GM20431 (cell line): ENCODE measurements at regions not wholly inside any gene's neighbourhood (a gene's known extent, or its start where the extent isn't known, plus 50 kb on each side); places are given as distances from the start of the nearest gene placed in this dataset.
"Not testable (repeated sequence)": the region's sequence is repeated elsewhere in the genome, so short reads cannot be mapped to it uniquely, and the experiment has no call there.

ENCODE experiments used
- in situ Hi-C: fragments of 300-500 bp; cut with MseI, MboI; formaldehyde crosslinking; loops from one replicate; pipeline ENCODE4 v1.15.0; 2020; ENCODE audit warnings: low sequenced_read_pairs; ENCODE audit not compliant: unreplicated experiment

DNA sequence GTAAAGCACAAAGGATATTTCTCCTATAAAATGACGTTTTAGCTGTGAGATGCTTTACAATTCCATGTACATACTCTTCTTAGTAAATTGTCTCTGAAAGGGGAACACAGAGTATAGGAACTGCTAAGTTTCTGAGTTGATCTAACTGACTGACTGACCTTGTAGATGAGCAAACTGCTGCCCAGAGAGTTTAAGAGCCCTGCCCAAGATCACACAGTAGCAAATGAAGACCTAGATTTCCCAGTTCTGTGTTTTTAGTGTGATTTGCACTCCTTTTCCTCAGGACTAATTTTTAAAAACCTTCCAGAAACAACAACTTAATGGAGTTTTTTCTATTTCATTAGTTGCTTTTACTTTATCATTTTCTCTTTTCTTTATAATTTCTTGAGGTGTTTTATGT, 247.7 kb downstream of the PDCD6IP start:
- in situ Hi-C loops: no loop called here

DNA sequence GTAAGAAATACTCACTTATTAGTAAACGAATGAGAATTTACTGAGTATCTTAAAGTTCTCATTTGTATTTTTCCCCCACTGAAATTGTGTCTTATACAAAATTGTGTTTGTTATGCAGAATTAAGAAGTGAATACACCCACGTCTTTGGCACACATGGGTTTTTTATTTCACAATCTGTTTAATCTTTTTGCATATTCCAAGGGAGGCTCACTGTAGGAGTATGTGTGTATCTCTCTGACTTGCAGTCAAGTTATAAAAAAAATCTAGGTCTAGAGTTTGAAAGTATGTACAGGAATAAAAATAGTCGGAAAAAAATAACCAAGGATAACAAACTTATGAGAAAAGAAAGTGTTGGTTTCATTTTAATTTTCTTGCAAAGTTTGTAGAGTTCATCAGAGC, 255.2 kb downstream of the PDCD6IP start:
- in situ Hi-C loops: no loop called here

DNA sequence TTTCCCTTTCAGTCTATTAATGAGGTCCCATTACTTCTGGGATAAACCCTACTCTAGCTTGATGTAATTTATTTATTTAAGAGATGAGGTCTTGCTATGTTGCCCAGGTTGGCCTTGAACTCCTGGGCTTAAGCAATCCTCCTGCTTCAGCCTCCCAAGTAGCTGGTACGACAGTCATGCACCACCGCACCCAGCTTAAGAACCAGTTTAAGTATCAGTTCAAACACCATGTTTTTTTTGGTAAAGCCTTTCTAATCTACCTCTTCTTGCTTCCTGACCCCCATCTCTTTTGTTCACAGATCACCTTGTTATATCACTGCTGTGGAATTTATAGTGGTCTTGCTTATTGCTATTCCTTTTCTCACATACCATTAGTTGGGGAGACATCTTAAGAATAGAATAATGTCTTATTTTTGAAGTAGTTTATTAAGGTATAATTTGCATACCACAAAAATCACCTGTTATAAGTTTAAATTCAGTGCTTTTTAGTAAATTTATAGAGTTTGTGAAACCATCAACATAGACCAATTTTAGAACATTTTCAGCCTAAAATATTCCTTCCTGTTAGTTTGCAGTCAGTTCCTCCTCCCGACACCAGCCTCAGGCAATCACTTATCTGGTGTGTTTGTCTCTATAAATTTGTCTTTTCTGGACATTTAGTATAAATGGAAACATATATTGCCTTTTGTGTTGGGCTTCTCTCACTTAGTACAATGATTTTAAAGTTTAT, 257.9 kb downstream of the PDCD6IP start:
- in situ Hi-C loops: no loop called here

DNA sequence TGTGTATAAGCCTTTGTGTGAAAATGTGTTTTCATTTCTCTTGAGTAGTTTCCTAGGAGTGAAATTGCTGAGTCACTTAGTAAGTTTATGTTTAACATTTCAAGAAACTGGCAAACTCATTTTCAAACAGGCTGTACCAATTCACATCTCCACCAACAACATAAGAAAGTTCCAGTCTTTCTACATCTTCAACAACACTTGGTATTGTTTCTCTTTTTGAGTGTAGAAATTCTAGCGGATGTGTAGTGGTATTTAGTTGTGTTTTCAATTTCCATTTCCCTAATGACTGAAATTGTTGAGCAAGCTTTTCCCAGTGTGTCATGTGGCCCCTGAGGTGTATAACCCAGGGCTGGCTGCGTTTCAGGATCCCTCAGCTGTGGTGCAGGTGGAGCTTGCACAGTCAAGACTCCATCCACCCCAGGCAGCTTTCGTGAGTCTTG, 258.5 kb downstream of the PDCD6IP start:
- in situ Hi-C loops: no loop called here

DNA sequence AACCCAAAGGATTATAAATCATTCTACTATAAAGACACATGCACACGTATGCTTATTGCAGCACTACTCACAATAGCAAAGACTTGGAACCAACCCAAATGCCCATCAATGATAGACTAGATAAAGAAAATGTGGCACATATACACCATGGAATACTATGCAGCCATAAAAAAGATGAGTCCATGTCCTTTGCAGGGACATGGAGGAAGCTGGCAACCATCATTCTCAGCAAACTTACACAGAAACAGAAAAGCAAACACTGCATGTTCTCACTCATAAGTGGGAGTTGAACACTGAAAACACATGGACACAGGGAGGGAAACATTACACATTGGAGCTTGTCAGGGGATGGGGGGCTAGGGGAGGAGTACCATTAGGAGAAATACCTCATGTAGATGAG, 262.6 kb downstream of the PDCD6IP start:
- in situ Hi-C loops: not testable (repeated sequence)

DNA sequence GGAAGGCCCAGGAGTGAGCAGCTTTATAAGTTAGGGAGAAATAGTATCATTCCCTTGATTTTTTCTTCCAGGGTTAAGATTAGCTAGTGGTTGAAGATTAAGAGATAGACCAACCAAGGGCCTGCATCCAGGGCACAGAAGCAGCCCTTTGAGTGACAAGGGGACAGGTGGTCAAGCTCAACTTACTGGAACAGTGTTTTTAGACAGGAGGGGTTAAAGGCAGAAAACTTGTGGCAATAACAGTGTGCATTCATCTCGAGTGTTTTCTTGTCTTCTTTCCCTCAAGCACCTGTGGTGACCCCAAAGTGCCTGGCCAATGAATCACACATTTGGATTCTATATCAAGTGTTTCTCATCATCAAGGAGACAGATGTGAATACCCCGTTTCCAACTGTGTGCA, 267.5 kb downstream of the PDCD6IP start:
- in situ Hi-C loops: no loop called here

DNA sequence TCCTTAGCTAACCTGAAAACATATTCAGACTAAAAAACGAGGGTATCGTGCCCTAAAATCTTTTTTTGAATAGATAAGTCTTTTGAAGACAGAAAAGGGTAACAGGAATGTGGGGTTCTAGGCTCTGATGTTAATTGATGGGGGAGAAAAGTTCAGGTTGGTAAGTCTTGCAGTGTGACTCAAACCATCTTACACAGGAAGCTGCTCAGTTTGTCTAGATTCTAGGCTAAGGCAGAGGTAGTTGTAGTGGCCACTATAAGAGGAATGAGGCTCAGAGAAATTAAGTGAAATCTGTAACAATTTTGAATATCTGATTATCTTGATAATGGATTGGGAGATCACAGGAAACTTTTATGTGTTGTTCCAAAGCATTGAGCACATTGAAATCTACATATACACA, 267.9 kb downstream of the PDCD6IP start:
- in situ Hi-C loops: no loop called here

DNA sequence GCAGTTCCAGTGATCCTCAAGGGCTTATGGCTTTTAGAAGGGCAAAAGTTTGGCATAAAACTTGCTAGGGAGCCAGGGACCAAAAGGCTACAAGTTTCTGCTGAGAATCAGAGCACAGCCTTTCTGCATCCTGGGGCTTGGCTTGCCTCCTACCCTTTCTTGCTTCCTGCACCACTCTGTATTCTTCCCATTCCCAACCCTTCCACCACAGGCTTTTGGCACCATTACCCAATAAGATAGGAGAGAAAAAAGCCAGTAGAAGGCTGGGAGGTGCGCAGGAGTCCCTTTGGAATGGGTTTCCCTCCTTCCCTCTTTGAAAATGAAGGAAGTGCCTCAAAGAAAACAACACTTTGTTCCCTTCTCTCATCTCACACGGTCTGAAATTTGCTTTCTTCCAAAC, 268.6 kb downstream of the PDCD6IP start:
- in situ Hi-C loops: no loop called here

DNA sequence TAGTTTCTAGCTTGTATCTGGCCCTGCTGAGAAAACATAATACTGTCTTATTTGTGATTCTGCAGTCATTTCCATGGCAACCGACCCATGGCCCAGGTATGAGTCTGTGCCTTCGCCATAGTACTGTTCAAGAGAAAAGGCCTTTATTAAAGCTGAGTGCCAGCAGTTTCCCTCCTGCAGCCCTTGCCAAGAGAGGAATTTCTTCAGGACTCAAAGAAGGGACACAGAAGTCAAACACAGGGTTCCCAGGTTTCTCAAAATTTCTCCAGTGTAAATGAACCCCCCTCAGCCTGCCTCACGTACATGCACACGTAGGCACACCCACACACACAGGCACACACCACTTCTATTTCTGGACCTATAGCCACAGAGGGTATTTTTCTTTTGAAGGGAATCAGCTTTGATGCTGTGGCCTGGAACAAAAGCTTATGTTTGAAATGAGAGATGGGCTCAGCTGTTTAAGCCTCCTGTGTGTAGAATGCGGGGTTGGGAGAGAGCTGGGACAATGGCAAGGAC, 269.2 kb downstream of the PDCD6IP start:
- in situ Hi-C loops: no loop called here

DNA sequence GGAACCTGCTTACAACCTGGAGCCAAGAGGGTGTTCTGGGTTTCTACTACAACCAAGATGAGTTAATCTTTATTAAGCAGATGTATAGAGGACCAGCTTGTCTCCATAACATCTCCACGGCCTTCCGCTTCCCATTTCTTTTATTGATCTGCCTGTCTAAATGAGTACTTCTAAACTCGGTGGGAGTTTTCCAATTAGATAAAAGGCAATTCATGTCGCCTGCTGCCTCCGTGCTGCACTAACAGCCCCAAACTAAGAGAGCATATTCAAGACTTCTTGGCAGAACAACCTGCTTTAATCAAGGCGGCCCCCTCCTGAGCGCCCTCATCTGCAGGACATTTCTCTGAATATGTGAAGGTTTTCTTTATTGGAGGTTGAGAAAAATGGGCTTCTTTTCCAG, 270.1 kb downstream of the PDCD6IP start:
- in situ Hi-C loops: no loop called here

DNA sequence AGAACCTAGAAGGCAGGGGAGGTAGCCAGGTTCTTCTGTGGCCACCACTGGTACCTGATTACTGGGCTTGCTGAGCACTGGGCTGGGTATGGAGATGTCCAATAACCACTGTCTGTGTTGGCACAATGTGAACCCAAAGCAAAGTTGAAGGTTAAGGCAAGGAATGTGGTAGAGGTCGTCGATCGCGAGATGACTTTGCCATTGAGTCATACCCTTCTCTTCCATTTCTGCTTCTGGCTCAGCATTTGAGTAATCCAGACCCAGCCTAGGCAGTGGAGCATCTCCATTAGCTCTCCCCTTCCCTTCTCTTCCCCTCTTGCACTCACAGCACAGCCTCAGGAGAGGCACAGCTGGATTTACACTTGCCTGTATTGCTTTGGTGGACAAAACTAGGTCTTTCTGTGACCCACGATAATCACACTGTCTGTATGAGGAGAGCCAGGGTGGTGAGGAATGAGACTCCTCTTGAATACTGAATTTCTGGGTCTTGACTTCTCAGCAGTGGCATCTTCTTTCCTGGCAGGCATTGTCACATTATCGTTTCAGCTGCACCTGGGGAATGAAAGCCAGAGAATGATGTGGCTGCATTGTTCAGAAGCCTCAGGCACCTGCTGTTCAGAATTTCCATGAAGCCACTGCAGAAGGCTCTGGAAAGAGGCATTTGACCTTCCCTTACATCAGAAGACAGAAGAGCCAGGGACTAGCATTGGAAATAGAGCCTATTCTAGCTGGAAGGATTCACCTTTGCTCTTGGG, 272.6 kb downstream of the PDCD6IP start:
- in situ Hi-C loops: no loop called here

DNA sequence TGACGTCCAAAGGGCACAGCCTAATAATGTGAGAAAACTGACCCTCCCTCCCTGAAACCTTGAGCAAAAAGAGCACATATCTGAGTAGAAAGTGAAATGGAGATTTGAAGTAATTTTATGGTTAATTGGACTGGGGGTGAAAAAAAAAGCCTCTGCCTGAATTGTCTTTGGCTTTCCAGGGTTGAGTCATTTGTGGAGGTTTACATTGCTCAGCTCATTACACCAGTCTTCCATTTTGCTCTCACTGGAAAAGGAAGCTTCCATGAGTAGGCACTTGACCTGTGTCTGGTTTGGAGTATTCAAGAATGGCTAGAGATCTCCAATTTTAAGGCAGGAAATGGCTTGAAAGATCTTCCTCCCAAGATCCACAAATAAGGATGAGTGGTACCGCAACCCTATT, 273.9 kb downstream of the PDCD6IP start:
- in situ Hi-C loops: no loop called here

DNA sequence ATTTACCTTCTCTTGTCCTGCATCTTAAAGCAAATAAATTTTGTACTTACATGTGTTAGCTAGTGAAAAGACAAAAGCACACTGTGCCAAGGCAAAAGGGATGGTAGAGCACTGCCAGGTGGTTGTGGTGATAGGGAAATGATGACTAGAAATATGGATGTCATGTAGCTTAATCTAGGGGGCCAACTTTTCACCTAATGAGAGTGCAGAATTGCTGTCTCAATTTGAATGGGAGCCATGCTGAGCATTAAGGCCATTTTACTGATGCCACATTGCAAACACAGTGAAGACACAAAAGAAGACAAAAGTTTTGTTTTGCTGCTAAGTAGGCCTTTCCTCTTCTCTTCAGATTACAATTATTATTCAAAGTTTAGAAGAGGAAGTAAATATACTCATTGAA, 274.7 kb downstream of the PDCD6IP start:
- in situ Hi-C loops: no loop called here

DNA sequence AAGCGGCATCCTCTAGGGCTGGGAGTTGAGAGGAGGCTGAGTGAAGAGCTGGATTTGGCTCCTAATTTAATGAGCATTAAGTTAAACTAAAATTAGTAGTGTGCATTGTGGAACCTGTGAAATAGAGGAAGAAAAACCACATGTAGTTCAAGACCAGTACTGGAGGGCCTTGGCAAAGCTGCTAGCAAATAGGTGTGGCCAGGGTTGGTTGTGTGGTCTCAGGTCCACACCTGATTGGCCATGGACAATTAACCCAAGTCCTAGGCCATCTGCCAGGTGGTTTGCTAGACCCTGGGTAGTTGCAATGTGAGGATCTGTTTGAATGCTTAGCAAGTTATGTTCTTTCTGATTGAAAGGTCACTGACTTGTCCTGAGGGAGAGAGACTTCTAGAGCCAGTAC, 275.5 kb downstream of the PDCD6IP start:
- in situ Hi-C loops: no loop called here

DNA sequence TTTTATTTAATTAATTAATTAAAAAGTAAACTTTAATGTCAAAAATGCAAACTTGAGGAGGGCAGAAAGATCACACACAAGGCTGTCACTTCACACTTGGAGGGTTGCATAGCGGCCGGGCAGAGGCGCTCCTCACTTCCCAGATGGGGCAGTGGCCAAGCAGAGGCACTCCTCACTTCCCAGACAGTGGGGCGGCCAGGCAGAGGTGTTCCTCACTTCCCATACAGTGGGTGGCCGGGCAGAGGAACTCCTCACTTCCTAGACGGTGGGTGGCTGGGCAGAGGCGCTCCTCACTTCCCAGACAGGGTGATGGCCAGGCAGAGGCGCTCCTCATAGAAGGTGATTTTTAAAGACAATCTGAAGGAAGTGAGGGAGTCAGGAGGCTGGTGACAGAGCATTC, 277.5 kb downstream of the PDCD6IP start:
- in situ Hi-C loops: no loop called here

DNA sequence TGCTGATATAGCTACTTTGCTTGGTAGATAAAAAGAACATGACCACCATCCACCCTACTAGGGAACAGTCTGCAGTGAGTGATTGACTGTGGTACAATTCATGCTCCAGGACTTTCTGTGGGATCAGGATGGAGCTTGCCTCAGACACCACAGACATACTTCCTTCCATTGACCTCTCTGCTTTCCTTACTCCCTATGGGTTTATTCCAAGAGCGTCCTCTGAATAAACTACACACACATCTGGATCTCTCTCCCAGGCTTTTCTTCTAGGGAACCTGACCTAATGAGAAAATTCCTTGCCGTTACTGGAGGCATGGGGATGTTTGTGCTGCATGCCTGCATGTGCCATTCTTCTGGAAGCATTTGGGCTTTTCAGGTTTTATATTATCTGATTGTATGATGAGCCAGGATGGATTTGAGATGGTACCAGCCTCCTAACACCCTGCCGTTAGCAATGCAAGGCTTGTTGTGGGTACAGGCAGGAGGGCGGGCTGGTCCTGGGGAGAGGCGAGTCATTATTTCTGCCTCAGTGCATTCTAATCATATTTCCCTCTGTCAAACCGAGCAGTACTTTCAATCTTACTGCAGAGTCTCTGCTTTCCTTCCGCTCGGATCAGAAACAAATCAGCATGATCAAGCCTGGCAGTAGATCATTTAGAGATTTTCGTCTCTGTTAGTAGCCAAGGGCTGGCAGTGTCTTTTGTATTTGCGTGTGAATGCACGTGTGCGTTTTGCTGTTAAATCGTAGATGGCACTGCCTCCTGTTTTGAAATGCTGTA, 279.2 kb downstream of the PDCD6IP start:
- in situ Hi-C loops: no loop called here

DNA sequence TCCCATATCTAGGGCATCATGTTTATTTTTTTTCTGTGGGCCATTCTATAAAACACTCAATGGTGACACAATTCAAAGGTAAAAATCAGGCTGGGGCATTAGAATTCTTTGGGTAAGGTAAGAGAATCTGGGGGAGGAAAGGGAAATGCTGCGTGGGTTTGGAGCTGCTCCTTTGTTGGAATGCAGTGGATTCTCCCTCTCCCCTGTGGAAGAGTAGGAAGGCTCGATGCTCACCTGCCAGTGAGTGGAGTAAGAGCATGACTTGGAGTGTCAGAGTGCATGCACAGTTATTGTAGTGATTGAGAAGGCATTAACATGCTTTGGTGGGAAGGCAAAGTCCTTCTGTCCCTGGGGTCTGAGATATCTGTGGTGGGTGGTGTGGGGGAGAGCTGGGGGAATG, 280.0 kb downstream of the PDCD6IP start:
- in situ Hi-C loops: no loop called here

DNA sequence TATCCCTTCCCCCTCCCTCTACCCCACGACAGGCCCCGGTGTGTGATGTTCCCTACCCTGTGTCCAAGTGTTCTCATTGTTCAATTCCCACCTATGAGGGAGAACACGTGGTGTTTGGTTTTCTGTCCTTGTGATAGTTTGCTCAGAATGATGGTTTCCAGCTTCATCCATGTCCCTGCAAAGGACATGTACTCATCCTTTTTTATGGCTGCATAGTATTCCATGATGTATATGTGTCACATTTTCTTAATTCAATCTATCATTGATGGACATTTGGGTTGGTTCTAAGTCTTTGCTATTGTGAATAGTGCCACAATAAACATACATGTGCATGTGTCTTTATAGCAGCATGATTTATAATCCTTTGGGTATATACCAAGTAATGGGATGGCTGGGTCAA, 281.4 kb downstream of the PDCD6IP start:
- in situ Hi-C loops: not testable (repeated sequence)

DNA sequence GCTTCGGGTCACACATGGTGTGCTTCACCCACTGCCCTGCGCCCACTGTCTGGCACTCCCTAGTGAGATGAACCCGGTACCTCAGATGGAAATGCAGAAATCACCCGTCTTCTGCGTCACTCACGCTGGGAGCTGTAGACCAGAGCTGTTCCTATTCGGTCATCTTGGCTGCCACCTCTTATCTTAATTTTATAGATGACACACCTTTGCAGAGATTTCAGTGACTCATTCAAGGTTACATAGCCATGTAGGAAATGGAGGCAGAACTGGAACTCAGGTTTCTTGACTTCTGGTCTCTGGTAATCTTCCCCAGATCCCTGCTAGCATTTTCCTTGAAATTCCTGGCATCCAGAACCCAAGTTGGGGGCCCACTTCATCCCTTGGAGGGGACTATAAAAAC, 291.9 kb downstream of the PDCD6IP start:
- in situ Hi-C loops: not testable (repeated sequence)

DNA sequence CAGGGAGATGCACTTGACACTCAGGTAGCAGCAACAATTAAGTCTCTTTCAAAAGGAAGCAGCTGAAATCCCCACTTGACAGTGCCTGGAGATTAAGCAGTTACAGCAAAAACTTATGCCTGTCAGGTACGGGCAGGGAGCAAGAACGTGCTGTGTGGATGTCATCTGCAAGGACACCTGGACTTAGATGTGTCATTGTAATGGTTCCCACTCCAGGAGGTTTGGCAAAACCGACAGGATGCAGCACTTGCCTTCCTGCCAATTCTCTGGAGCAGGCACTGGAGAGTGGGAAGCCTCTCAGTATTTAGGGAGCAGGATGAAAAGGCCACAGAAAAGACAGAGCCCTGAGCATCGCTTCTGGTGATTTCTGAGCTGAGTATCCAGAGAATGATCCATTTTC, 292.4 kb downstream of the PDCD6IP start:
- in situ Hi-C loops: no loop called here

DNA sequence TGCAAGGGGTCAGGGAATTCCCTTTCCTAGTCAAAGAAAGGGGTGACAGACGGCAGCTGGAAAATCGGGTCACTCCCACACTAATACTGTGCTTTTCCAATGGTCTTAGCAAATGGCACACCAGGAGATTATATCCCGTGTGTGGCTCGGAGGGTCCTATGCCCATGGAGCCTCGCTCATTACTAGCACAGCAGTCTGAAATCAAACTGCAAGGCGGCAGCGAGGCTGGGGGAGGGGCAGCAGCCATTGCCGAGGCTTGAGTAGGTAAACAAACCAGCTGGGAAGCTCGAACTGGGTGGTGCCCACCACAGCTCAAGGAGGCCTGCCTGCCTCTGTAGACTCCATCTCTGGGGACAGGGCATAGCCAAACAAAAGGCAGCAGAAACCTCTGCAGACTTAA, 295.9 kb downstream of the PDCD6IP start:
- in situ Hi-C loops: not testable (repeated sequence)
